ENCODE measurements at regions not wholly inside any gene's neighbourhood (a gene's known extent, or its start where the extent isn't known, plus 50 kb on each side); places are given as distances from the start of the nearest gene placed in this dataset.

DNA sequence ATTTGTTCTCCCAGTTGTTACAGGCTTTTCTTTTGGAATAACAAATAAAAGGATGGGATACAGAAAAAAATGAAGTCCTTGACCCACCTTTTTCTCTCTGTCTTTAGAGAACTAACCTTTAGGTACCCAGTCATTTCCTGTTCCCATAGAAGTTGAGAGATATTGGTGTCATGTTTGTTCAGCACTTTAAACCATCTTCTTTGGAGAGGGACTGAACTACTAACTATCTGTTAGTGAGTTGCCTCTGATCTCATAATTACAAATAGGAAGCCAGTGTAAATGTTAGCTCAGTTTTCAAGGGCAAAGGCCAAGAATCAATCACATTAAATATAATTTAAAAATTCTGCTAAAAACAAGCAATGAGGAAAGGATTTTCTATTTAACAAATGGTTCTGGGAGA, 72.9 kb upstream of the DCBLD2 start:
- Histone ChIP-seq H3K27me3 (ENCODE audit: control insufficient read depth, insufficient read depth, low read length) (no peaks in the 10 kb centered on the region), H3K9me3 (ENCODE audit: control insufficient read depth, insufficient read depth, low read depth, low read length) (no peaks in the 10 kb centered on the region), H4K20me1 (ENCODE audit: control insufficient read depth, extremely low read depth, insufficient read depth, low read length) (no peaks in the 10 kb centered on the region), H3K4me2 (ENCODE audit: extremely low read depth, insufficient read depth, low read length) (no peak overlapping the region), H3K36me3 (ENCODE audit: control insufficient read depth, insufficient read depth, low read length) (no peaks in the 10 kb centered on the region), H2AFZ (ENCODE audit: low read length) (no peak overlapping the region), H3K4me3 (replicated peaks in 1 of 4; ENCODE audit: control extremely low read depth in 1 of 4, insufficient read depth in 1 of 4, low read depth in 3 of 4, low read length in 4 of 4) (no peak overlapping the region), H3K9ac (ENCODE audit: insufficient read depth, low read length) (no peak overlapping the region), H3K79me2 (ENCODE audit: control insufficient read depth, insufficient read depth, low read length) (no peaks in the 10 kb centered on the region), H3K4me1 (ENCODE audit: control insufficient read depth, extremely low read depth, insufficient read depth, low read length) (peaks cover 13% of the 10 kb centered on the region), H3K27ac (ENCODE audit: insufficient read depth, low read length) (no peak overlapping the region)
- no peak for TF ChIP-seq EZH2 (IDR thresholded peaks at IDR 0.05; ENCODE audit: low read length, missing control alignments)
- TF ChIP-seq, protein P1, sequence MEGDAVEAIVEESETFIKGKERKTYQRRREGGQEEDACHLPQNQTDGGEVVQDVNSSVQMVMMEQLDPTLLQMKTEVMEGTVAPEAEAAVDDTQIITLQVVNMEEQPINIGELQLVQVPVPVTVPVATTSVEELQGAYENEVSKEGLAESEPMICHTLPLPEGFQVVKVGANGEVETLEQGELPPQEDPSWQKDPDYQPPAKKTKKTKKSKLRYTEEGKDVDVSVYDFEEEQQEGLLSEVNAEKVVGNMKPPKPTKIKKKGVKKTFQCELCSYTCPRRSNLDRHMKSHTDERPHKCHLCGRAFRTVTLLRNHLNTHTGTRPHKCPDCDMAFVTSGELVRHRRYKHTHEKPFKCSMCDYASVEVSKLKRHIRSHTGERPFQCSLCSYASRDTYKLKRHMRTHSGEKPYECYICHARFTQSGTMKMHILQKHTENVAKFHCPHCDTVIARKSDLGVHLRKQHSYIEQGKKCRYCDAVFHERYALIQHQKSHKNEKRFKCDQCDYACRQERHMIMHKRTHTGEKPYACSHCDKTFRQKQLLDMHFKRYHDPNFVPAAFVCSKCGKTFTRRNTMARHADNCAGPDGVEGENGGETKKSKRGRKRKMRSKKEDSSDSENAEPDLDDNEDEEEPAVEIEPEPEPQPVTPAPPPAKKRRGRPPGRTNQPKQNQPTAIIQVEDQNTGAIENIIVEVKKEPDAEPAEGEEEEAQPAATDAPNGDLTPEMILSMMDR (conservative IDR thresholded peaks at IDR 0.05 in 1 of 2, IDR thresholded peaks at IDR 0.05 in 1 of 2; ENCODE audit: low read depth in 1 of 2, low read length in 2 of 2) = no peak
- no peak for DNase-seq (ENCODE audit: low read depth in 2 of 2)

DNA sequence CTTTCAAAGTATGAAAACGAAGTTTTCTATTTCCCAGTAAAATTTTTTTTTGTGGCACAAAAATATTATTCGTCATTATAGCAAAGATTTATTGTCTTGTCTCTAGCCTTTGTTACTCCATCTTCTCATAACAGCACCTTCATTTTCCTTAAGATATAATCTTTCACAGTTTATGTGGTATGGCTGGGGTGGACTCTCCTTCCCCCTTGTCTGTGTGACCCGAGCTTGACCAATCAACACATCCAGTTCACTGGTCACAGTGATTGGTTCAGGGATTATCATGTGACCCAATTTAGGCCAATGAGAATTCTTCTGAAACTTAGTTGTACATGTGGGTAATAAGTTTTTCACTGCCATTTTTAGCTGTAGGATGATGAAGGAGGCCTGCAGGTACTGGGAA, 71.2 kb upstream of the DCBLD2 start:
- DNase-seq (ENCODE audit: low read depth in 2 of 2) = no peak
- H3K27ac ChIP-seq (ENCODE audit: insufficient read depth, low read length) = peak overlapping the region; percentile 86
- no peaks in the 10 kb centered on the region for H3K9me3 ChIP-seq (ENCODE audit: control insufficient read depth, insufficient read depth, low read depth, low read length)
- no peak overlapping the region for H3K4me3 ChIP-seq (replicated peaks in 1 of 4; ENCODE audit: control extremely low read depth in 1 of 4, insufficient read depth in 1 of 4, low read depth in 3 of 4, low read length in 4 of 4)
- H3K36me3 ChIP-seq (ENCODE audit: control insufficient read depth, insufficient read depth, low read length) = no peaks in the 10 kb centered on the region
- no peaks in the 10 kb centered on the region for H3K79me2 ChIP-seq (ENCODE audit: control insufficient read depth, insufficient read depth, low read length)
- no peak for TF ChIP-seq EZH2 (IDR thresholded peaks at IDR 0.05; ENCODE audit: low read length, missing control alignments)
- TF ChIP-seq, protein P1 (conservative IDR thresholded peaks at IDR 0.05 in 1 of 2, IDR thresholded peaks at IDR 0.05 in 1 of 2; ENCODE audit: low read depth in 1 of 2, low read length in 2 of 2) = no peak
- H3K4me1 ChIP-seq (ENCODE audit: control insufficient read depth, extremely low read depth, insufficient read depth, low read length) = peaks cover 16% of the 10 kb centered on the region
- H3K9ac ChIP-seq (ENCODE audit: insufficient read depth, low read length) = no peak overlapping the region
- H3K27me3 ChIP-seq (ENCODE audit: control insufficient read depth, insufficient read depth, low read length) = no peaks in the 10 kb centered on the region
- no peak overlapping the region for H3K4me2 ChIP-seq (ENCODE audit: extremely low read depth, insufficient read depth, low read length)
- no peaks in the 10 kb centered on the region for H4K20me1 ChIP-seq (ENCODE audit: control insufficient read depth, extremely low read depth, insufficient read depth, low read length)
- no peak overlapping the region for H2AFZ ChIP-seq (ENCODE audit: low read length)

DNA sequence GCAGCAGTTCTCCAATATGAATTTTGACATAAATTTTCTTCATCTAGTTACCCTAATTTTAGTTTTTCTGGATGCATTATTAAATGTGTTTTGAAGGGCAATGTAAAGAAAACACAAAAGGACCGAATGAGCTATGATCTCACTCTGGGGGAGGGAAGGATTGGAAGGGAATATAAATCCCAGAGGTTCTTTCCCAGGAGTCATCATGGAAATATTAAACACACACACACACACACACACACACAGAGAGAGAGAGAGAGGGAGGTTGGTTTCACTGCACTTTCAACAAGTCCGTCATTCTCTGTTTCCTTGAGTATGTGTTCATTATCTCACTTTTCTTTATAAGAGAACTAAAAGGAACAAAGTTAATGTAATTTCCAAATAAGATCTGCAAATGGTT, 70.7 kb upstream of the DCBLD2 start:
- H3K36me3 ChIP-seq (ENCODE audit: control insufficient read depth, insufficient read depth, low read length) = no peaks in the 10 kb centered on the region
- peak overlapping the region; percentile 86 for H3K27ac ChIP-seq (ENCODE audit: insufficient read depth, low read length)
- no peak overlapping the region for H2AFZ ChIP-seq (ENCODE audit: low read length)
- H3K9me3 ChIP-seq (ENCODE audit: control insufficient read depth, insufficient read depth, low read depth, low read length) = no peaks in the 10 kb centered on the region
- no peak for TF ChIP-seq EZH2 (IDR thresholded peaks at IDR 0.05; ENCODE audit: low read length, missing control alignments)
- TF ChIP-seq, protein P1 (conservative IDR thresholded peaks at IDR 0.05 in 1 of 2, IDR thresholded peaks at IDR 0.05 in 1 of 2; ENCODE audit: low read depth in 1 of 2, low read length in 2 of 2) = no peak
- peak; percentile 97 to 98 for DNase-seq (ENCODE audit: low read depth in 2 of 2)
- H3K79me2 ChIP-seq (ENCODE audit: control insufficient read depth, insufficient read depth, low read length) = no peaks in the 10 kb centered on the region
- H4K20me1 ChIP-seq (ENCODE audit: control insufficient read depth, extremely low read depth, insufficient read depth, low read length) = no peaks in the 10 kb centered on the region
- H3K9ac ChIP-seq (ENCODE audit: insufficient read depth, low read length) = no peak overlapping the region
- H3K4me2 ChIP-seq (ENCODE audit: extremely low read depth, insufficient read depth, low read length) = peak overlapping the region; percentile 41
- H3K4me3 ChIP-seq (replicated peaks in 1 of 4; ENCODE audit: control extremely low read depth in 1 of 4, insufficient read depth in 1 of 4, low read depth in 3 of 4, low read length in 4 of 4) = no peak overlapping the region
- peaks cover 16% of the 10 kb centered on the region for H3K4me1 ChIP-seq (ENCODE audit: control insufficient read depth, extremely low read depth, insufficient read depth, low read length)
- H3K27me3 ChIP-seq (ENCODE audit: control insufficient read depth, insufficient read depth, low read length) = no peaks in the 10 kb centered on the region
